Cardiac fibroblast (primary cell): ENCODE measurements at regions not wholly inside any gene's neighbourhood (a gene's known extent, or its start where the extent isn't known, plus 50 kb on each side); places are given as distances from the start of the nearest gene placed in this dataset.
"Not testable (repeated sequence)": the region's sequence is repeated elsewhere in the genome, so short reads cannot be mapped to it uniquely, and the experiment has no call there.

Experiments used
- DNase-seq, 2 donors: peaks; one replicate each; pipeline versions ENCODE4 v3.0.0 to v3.0.0-alpha.2; 2010; ENCODE audit warnings: low read depth in 2 of 2
- H3K4me3 ChIP-seq, 2 donors: replicated peaks in 1 of 2; 1 replicate in 1 of 2; 2 replicates in 1 of 2; pipeline ENCODE4 v1.5.1; 2011; ENCODE audit warnings: low read depth in 2 of 2, low read length in 2 of 2, mild to moderate bottlenecking in 2 of 2, moderate library complexity in 1 of 2
- TF ChIP-seq, protein P1 (sequence below): IDR thresholded peaks from one replicate; pipeline ENCODE4 v1.5.1; 2011; ENCODE audit warnings: low read depth, mild to moderate bottlenecking, low read length, inconsistent platforms

DNA sequence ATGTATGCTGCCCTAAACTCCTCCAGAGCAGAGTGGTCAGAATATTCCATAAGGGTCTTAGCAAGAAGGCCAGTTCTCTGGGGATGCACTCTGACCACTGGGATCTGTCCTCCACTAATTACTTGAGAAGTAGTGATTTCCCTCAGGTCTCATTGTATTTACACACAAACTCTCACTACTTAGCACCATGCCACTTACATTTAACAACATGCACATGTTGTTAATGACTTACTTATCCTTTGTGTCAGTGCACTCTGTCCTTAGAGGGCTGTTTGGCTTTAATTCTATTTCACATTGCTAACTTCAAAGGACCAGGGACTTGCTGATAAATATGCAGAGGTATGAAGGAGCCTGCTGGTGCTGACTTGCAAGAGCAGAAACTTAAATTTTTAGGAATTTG is 1415.5 kb upstream of the ACVR2A start:
- no peak for DNase-seq

DNA sequence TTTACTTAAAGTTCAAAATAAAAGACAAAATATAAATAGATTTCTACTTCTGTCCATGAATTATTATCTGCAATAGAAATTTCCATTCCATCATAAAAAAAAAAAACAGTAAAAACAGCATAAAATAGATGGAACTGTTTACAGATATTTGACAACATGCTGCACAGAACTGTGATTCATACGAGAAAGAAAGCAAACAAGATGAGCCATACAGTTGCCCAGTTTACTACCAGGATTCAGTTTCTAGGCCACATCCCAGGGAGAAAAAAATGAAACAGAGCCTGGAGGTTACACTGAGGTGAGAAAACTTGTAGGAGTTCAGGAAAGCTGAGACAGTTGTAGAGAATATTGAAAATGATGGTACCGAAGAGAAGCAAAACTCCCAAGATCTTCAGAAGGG is 1426.9 kb upstream of the ACVR2A start:
- no peak for DNase-seq
- H3K4me3 ChIP-seq, result no peak overlapping the region
- TF ChIP-seq, protein P1, sequence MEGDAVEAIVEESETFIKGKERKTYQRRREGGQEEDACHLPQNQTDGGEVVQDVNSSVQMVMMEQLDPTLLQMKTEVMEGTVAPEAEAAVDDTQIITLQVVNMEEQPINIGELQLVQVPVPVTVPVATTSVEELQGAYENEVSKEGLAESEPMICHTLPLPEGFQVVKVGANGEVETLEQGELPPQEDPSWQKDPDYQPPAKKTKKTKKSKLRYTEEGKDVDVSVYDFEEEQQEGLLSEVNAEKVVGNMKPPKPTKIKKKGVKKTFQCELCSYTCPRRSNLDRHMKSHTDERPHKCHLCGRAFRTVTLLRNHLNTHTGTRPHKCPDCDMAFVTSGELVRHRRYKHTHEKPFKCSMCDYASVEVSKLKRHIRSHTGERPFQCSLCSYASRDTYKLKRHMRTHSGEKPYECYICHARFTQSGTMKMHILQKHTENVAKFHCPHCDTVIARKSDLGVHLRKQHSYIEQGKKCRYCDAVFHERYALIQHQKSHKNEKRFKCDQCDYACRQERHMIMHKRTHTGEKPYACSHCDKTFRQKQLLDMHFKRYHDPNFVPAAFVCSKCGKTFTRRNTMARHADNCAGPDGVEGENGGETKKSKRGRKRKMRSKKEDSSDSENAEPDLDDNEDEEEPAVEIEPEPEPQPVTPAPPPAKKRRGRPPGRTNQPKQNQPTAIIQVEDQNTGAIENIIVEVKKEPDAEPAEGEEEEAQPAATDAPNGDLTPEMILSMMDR, result no peak

More for the DNA sequence above, 1415.5 kb upstream of the ACVR2A start:
- no peak overlapping the region for H3K4me3 ChIP-seq
- TF ChIP-seq, protein P1, result no peak

DNA sequence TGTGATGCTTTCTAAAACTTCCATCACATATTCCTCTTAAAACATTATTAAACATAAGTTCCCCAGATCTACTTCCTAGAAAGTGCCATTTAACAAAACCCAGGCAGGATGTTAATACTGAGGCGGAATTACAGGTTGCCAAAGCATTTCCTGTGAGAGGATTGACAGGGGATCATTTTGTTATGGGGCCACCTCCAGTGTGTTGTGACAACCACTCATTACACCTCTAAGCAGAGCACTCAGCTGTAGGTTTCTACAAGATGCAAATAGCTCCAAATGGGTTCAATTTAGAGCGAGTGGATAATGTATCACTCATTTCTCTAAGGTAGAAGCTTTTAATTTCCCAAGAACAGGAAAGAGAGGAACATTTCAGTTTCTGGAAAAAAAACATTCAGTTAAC is 1429.5 kb upstream of the ACVR2A start:
- TF ChIP-seq, protein P1, result no peak
- H3K4me3 ChIP-seq, result no peak overlapping the region
- DNase-seq, result no peak

DNA sequence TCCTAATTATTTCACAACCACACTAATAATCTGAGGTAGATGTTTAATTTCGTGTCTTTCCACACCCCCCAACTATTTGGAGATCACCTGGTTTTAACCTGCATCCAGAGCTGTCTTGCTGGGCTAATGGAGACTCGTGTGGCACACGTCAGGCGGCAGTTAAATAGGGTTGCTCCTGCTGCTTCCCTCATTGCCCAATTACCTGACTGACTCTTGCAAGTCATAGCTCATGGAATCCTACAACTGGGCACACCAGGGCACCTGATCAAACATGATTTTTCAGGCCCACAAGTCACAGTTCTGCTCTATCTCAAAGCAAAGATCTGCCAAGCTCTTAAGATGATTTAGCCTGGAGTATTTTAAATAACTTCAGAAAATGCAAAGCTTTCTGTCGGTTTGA is 1430.4 kb upstream of the ACVR2A start:
- no peak overlapping the region for H3K4me3 ChIP-seq
- DNase-seq, result no peak
- TF ChIP-seq, protein P1, result no peak

DNA sequence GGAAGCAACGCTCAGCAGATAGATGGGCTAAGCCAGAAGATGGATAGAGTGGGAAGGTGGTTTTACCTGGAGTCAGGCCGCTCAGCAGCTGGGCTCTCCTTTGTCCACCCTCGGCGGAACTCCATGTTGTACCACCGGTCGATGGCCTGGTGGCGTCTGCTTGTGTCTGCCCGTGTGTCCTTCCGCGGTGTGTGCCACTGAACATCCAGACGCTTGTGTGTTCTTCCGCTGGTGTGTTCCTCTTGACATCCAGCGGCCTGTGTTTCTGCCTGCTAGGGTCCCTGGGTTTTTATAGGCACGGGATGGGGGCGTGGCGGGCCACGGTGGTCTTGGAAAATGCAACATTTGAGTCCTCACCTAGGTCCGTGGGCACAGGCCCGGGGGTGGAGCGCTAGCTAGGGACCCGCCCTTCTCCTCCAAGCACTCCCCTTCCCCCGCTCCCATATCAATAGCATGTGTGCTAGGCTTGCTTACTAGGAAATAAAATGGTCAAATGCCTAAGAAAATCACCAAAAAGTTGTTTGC is 1431.7 kb upstream of the ACVR2A start:
- TF ChIP-seq, protein P1, result no peak
- DNase-seq, result no peak
- no peak overlapping the region for H3K4me3 ChIP-seq

DNA sequence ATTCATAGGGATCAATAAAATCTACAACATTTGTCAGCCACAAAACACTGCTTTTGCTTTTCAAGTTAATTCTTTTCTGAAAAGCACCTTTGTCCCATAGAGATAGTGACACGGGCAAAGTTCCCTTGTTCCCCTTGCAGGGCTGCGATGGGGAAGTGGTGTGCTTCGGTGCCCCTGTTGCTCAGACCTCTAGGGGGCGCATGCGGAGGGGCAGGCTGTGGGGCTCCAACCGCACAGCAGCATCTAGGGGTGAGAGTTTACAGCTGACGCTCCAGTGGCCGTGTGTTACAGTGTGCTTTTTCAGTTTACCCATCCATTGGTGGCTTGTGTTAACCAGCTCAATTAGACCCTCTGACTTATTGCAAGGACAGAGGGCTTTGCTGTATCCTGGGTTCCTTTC is 1432.2 kb upstream of the ACVR2A start:
- TF ChIP-seq, protein P1, result no peak
- no peak for DNase-seq
- no peak overlapping the region for H3K4me3 ChIP-seq

DNA sequence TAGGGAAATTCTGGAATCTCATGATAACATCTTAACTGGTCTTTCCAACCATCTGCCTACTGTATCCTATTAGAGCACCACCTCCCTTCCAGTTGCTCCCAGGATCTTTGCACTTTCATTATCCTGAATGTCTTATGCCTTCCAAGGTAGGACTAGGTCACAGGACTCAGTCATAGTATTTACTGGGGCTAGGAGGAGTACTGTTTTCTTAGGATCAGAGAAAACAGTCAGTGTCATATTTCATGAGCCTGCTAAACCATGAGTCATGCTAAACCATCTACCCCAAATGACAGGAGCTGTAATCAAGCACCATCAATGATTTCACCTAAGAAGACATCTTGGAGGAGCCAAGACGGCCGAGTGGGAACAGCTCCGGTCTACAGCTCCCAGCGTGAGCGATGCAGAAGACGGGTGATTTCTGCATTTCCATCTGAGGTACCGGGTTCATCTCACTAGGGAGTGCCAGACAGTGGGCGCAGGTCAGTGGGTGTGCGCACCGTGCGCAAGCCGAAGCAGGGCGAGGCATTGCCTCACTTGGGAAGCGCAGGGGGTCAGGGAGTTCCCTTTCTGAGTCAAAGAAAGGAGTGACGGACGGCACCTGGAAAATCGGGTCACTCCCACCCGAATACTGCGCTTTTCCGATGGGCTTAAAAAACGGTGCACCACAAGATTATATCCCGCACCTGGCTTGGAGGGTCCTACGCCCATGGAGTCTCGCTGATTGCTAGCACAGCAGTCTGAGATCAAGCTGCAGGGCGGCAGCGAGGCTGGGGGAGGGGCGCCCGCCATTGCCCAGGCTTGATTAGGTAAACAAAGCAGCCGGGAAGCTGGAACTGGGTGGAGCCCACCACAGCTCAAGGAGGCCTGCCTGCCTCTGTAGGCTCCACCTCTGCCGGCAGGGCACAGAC is 1439.2 kb upstream of the ACVR2A start:
- DNase-seq, result peak in 1 of 2 donors; percentile 22

DNA sequence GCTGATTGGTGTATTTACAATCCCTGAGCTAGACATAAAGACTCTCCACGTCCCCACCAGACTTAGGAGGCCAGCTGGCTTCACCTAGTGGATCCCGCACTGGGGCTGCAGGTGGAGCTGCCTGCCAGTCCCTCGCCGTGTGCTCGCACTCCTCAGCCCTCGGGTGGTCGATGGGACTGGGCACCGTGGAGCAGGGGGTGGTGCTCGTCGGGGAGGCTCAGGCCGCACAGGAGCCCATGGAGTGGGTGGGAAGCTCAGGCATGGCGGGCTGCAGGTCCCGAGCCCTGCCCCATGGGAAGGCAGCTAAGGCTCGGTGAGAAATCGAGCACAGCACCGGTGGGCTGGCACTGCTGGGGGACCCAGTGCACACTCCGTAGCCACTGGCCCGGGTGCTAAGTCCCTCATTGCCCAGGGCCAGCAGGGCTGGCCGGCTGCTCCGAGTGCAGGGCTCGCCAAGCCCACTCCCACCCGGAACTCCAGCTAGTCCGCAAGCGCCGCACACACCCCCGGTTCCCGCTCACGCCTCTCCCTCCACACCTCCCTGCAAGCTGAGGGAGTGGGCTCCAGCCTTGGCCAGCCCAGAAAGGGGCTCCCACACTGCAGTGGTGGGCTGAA is 1441.2 kb upstream of the ACVR2A start:
- H3K4me3 ChIP-seq, DNase-seq: not testable (repeated sequence)

More for the DNA sequence above, 1439.2 kb upstream of the ACVR2A start:
- H3K4me3 ChIP-seq, result not testable (repeated sequence)
